GM12873 (cell line): ENCODE measurements at regions not wholly inside any gene's neighbourhood (a gene's known extent, or its start where the extent isn't known, plus 50 kb on each side); places are given as distances from the start of the nearest gene placed in this dataset.

ENCODE experiments used
- TF ChIP-seq, protein P1 (sequence below): IDR thresholded peaks from 2 replicates; pipeline ENCODE4 v1.5.1; 2012; ENCODE audit warnings: low read depth, mild to moderate bottlenecking, moderate library complexity, low read length, control low read depth; ENCODE audit not compliant: insufficient read depth; ENCODE audit errors: missing control alignments

DNA sequence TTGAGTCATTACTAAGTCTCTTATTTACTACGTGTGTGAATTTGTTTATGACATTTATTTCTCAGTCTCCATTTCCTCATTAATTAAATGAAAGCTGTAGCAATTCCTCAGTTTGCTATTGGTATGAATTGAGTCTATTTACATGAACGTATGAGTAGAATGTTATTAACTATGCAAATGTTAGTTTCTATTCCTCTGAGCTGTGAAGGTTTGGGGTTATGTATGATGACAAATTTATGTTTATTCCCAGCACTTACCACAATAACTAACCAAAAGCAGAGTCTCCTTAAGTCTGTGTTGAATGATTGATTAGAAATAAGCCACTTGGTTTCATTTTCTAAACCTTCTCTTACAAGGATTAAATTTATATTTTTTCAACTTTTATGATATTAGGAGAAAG lies 1340.9 kb downstream of the FSCB start:
- TF ChIP-seq, protein P1, sequence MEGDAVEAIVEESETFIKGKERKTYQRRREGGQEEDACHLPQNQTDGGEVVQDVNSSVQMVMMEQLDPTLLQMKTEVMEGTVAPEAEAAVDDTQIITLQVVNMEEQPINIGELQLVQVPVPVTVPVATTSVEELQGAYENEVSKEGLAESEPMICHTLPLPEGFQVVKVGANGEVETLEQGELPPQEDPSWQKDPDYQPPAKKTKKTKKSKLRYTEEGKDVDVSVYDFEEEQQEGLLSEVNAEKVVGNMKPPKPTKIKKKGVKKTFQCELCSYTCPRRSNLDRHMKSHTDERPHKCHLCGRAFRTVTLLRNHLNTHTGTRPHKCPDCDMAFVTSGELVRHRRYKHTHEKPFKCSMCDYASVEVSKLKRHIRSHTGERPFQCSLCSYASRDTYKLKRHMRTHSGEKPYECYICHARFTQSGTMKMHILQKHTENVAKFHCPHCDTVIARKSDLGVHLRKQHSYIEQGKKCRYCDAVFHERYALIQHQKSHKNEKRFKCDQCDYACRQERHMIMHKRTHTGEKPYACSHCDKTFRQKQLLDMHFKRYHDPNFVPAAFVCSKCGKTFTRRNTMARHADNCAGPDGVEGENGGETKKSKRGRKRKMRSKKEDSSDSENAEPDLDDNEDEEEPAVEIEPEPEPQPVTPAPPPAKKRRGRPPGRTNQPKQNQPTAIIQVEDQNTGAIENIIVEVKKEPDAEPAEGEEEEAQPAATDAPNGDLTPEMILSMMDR: no peak

DNA sequence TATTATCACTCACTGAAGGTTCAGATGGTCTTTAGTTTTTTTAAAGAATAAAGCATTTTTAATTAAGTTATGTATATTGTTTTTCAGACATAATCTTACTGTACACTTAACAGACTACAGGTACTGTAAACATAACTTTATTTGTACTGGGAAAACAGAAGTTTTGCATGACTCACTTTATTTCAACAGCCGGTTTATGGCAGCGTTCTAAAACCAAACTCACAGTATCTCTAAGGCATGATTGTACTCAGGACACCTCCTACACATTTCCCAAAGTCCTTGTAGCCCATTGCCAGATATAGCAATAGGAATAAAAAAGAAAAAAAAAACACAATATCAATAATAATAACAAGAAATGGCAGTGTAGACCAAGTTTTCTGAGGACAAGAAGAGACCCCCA lies 1341.4 kb downstream of the FSCB start:
- TF ChIP-seq, protein P1: no peak

DNA sequence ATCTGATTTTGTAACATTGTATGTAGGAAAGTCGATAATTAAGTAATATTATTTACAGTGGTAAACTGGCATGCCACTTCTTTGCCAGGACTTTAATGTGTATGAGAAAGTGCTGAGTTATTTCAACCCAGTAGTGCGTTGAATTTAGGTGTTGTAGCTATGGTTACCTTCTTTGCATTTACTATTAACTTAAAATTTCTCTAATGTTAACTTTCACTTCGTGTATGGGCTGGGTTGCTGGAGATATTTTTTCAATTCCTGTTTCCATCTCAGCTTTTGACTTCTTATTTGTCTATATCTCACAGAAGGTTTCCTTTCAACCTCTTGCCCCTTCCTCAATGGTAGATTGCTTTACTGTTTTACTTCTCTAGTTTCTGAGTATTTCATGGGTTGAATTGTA lies 1345.6 kb downstream of the FSCB start:
- TF ChIP-seq, protein P1: no peak

DNA sequence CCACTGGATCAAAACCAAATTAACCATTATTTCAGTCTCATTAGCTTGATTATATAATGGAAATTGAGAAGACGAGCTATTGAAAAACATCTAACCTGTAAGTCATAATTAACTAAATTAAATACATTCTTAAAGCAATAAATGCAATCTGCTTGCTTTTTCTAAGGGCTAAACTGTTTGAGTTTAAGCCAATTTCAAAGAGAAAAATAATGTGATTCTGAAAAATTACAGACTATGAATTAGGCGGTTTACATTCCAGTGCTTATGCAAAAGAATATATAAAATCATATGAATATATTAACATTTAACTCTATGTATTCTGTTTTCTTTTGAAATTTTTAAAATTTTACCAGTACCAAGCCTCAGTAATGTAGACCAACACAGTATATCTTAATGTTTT lies 1349.4 kb downstream of the FSCB start:
- TF ChIP-seq, protein P1: no peak

DNA sequence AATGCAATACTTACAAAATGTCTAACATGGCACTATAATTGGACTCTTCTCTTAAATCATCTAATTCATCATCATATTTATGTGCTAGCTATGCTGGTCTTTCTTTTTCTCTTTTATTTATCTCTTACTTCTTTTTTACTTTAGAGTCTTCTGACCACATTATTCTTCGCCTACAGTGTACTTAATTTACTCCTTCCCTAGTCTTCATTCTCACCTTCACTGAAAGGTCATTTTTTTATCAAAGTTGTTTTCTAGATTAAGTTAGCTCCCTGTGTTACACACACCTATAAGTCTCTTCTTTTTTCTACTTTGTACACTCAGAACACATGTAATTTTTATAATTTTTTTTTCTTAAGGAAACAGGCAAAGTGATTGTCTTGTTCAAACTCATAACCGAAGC lies 1351.2 kb downstream of the FSCB start:
- TF ChIP-seq, protein P1: no peak

DNA sequence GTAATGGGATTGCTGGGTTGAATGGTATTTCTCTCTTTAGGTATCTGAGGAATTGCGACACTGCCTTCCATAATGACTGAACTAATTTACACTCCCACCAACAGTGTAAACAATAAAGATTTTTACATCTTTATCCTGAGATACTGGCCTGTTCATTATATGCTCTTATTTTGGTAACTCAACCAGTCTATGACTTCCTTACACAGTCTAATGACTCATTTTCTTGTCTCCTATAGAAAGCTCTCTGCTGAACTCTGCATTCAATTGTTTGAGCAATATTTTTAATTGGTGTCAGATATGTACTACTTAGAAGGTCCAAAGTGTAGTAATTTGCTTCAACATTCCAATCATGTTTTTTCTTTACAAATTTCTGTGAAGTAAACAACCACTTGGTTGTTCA lies 1351.8 kb downstream of the FSCB start:
- TF ChIP-seq, protein P1: no peak

DNA sequence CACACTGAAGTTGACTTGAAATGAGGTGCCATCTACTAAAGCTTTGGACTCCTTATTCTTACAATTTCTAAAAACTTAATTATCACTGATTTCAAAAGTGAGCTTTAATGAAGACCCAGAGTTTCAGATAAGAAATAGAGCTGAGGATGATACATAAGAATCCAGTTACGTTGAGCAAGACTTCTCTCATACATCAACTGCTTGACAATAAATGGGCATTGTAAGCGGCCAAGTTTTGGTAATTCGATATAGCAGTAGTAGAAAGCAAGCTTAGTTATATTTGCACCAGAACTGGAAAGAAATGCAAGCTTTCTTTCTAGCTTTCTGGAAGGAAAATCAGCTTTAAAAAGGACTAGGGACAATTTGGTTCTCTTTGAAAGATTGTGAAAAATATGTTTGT lies 1359.6 kb downstream of the FSCB start:
- TF ChIP-seq, protein P1: no peak
